ENCODE measurements at regions not wholly inside any gene's neighbourhood (a gene's known extent, or its start where the extent isn't known, plus 50 kb on each side); places are given as distances from the start of the nearest gene placed in this dataset.

DNA sequence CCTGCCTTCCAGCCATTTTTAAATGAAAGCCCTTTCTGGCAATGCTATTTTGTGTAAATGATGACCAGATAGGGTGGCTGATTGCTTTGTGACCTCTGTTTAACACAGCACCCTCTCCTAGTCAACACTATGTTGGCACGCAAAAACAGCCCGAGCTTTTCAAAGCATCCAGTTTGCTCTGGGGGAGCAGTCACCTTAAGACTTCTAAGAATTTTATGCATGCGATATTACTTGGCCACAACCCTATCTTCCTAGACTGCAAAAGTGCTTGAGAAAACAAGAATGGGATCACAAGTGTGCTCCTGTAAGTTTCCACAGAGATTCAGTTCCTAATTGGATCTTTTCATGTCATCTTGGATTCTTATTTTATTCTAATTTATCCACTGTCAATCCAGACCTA, 294.1 kb downstream of the ATPSCKMT start:
- TF ChIP-seq, protein P1, sequence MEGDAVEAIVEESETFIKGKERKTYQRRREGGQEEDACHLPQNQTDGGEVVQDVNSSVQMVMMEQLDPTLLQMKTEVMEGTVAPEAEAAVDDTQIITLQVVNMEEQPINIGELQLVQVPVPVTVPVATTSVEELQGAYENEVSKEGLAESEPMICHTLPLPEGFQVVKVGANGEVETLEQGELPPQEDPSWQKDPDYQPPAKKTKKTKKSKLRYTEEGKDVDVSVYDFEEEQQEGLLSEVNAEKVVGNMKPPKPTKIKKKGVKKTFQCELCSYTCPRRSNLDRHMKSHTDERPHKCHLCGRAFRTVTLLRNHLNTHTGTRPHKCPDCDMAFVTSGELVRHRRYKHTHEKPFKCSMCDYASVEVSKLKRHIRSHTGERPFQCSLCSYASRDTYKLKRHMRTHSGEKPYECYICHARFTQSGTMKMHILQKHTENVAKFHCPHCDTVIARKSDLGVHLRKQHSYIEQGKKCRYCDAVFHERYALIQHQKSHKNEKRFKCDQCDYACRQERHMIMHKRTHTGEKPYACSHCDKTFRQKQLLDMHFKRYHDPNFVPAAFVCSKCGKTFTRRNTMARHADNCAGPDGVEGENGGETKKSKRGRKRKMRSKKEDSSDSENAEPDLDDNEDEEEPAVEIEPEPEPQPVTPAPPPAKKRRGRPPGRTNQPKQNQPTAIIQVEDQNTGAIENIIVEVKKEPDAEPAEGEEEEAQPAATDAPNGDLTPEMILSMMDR (IDR thresholded peaks at IDR 0.05; ENCODE audit: low read length): no peak
- no peak for TF ChIP-seq EZH2 (IDR thresholded peaks at IDR 0.05; ENCODE audit: borderline replicate concordance, low read length)
